Mononuclear cell (primary cell): ENCODE measurements at regions not wholly inside any gene's neighbourhood (a gene's known extent, or its start where the extent isn't known, plus 50 kb on each side); places are given as distances from the start of the nearest gene placed in this dataset.

ENCODE experiments used
- H3K27me3 ChIP-seq: 2 replicates; pipeline ENCODE4 v1.6.0; 2011; ENCODE audit warnings: low read length, control low read depth; ENCODE audit not compliant: insufficient read depth
- H3K4me1 ChIP-seq: 2 replicates; pipeline ENCODE4 v1.5.1; 2011; ENCODE audit warnings: mild to moderate bottlenecking, low read length, control low read depth; ENCODE audit not compliant: insufficient read depth
- H3K4me3 ChIP-seq: 2 replicates; pipeline ENCODE4 v1.5.1; 2011; ENCODE audit warnings: mild to moderate bottlenecking, low read length, moderate library complexity
- H3K9me3 ChIP-seq: 2 replicates; pipeline ENCODE4 v1.5.1; 2011; ENCODE audit warnings: low read depth, mild to moderate bottlenecking, control low read depth, low read length

DNA sequence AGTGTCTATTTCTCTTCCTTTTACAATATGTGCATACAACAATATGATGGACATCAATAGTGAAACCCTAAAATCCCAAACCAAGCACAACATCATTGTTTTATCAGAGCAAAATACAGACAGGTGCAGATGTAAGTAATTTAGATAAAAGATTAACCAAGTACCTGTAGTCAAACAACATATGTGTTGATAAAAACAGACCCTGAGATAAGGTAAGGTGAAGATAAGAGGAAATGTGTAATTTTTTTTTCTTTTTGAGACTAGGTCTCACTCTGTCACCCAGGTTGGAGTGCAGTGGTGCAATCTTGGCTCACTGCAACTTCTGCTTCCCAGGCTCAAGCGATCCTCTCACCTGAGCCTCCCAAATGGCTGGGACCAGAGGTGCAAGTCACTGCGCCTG lies 589.8 kb downstream of the PLCL1 start:
- H3K4me1 ChIP-seq, result no peaks in the 10 kb centered on the region

DNA sequence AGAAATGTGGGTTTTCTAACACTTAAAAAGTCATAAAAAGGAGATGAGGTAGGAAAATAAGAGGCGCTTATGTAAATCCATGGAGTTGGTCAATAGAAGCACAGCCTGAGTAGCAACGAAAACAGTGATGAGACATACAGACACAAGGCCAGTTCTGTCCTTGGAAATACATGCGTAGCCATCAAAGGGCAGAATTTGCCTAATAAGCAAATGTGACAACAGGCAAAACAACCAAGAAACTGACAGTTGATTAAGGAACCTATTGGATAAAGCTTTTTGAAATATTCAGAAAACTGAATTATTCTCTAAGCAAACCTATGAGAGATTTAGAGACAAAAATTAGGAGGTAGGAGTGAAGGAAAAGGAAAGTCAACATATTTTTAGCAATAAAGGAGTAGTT lies 586.3 kb downstream of the PLCL1 start:
- no peaks in the 10 kb centered on the region for H3K27me3 ChIP-seq
- H3K9me3 ChIP-seq, result no peaks in the 10 kb centered on the region
- H3K4me3 ChIP-seq, result no peak overlapping the region
- no peaks in the 10 kb centered on the region for H3K4me1 ChIP-seq

More for the DNA sequence above, 589.8 kb downstream of the PLCL1 start:
- no peaks in the 10 kb centered on the region for H3K9me3 ChIP-seq
- no peak overlapping the region for H3K4me3 ChIP-seq
- no peaks in the 10 kb centered on the region for H3K27me3 ChIP-seq

DNA sequence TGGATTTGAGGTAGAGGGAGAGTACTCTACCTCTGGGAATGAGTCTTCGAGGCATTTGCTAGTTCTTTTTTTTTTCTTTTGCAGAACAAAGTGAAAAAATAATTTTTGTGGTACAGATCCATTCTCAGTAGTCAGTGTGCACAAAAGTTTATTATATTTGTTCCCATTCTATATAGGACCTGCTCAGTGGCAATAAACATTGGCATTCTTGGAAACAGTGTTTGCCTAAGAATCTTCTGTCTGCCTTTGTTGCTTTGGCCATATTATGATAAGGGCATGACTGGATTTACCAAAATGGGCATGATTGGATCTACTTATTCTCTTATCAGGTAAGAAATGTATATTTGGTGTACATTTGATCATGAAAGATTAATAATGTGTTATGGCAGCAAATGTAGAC lies 583.3 kb downstream of the PLCL1 start:
- Histone ChIP-seq H3K4me3 (no peak overlapping the region), H3K4me1 (no peaks in the 10 kb centered on the region), H3K27me3 (no peaks in the 10 kb centered on the region), H3K9me3 (no peaks in the 10 kb centered on the region)

DNA sequence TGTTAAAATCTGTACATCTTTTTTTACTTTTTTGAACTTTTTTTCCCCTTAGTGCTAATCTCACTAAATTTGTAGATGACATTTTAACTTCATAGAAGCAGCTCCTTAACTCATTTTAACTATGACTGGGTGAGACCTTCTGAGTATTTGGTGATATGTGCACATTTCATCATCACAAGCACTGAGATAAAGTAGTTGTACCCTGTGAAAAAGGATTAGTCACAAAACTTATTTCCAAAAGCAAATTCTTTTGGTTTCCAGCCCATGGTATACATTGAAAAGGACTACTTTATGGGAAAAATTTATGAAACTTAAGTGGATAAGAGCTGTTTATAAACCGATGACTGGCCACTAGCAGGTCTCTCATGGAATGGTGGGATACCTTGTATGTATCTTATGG lies 581.5 kb downstream of the PLCL1 start:
- Histone ChIP-seq H3K4me1 (no peaks in the 10 kb centered on the region), H3K9me3 (no peaks in the 10 kb centered on the region), H3K27me3 (no peaks in the 10 kb centered on the region), H3K4me3 (no peak overlapping the region)

DNA sequence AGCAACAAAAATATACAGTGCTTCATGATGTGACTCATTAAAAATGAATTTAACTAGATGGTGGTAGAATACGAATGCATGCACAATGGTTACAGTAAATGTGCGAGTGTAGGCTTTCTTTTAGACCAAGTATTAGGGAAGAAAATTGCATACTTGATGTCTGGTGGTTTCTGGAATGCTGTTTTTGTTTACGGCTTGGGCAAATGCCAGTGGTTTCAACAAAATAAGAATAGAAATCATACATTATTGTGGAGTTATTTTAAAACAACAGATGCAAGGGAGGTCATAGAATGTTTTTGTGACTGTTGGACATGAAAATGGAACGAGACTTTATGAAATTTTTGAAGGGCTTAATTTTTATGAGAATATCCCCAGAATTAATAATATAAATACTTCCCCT lies 580.9 kb downstream of the PLCL1 start:
- Histone ChIP-seq H3K4me1 (no peaks in the 10 kb centered on the region), H3K27me3 (no peaks in the 10 kb centered on the region), H3K4me3 (no peak overlapping the region), H3K9me3 (no peaks in the 10 kb centered on the region)

DNA sequence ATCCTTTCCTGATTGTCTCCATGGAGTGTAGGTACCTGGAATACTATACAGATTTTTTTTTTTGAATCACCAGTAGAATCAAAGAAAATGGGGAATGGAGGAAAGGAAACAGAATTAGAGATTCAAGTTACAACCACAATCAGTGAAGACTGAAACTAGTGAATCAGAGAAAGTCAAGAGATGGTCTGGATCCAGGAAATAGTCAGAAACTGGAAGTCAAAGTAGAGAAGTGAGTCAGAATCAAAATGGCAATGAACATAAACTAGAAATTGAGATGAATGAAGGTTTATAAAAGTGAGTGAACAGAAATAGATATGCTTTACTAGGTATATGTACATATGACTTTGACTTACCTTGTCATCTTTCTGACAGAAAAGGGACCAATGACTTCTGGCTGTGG lies 579.0 kb downstream of the PLCL1 start:
- Histone ChIP-seq H3K9me3 (no peaks in the 10 kb centered on the region), H3K27me3 (no peaks in the 10 kb centered on the region), H3K4me3 (no peak overlapping the region)

DNA sequence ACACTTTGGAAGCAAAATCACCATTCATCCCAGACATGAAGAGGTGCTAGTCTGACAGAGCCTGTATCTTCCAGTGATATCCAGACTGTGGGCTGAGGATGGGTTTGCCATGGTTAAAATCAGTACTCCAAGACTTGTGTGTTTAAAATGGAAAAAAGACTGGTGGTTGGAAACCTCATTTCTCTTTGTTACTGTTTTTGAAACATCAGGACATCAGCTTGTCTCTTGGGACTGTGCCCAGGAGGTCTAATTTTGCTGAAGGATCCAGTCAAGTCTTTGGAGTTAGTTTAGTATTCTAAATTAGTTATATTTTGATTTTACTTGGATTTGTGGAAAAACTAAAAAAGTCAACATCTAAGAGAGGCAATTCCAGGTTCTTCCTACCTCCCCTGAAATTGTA lies 578.4 kb downstream of the PLCL1 start:
- H3K4me1 ChIP-seq, result no peaks in the 10 kb centered on the region
- no peaks in the 10 kb centered on the region for H3K27me3 ChIP-seq
- H3K9me3 ChIP-seq, result no peaks in the 10 kb centered on the region
- no peak overlapping the region for H3K4me3 ChIP-seq

More for the DNA sequence above, 579.0 kb downstream of the PLCL1 start:
- no peaks in the 10 kb centered on the region for H3K4me1 ChIP-seq

DNA sequence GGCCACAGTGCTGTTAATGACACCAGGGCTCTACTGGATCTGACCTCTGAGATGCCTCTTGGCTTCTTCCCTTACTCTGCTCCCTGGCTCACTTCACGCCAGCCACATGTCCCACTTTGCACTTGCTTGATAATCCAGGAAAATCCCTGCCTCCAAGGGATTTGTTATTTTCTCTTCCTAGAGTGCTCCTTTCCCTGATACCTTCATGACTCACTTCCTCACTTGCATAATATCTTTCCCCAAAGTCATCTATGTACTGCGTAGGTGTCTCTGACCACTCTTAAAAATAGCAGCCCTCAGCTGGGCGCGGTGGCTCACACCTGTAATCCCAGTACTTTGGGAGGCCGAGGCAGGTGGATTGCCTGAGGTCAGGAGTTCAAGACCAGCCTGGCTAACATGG lies 572.3 kb downstream of the PLCL1 start:
- Histone ChIP-seq H3K9me3 (no peaks in the 10 kb centered on the region), H3K4me3 (no peak overlapping the region), H3K4me1 (no peaks in the 10 kb centered on the region), H3K27me3 (peaks cover 6% of the 10 kb centered on the region)

DNA sequence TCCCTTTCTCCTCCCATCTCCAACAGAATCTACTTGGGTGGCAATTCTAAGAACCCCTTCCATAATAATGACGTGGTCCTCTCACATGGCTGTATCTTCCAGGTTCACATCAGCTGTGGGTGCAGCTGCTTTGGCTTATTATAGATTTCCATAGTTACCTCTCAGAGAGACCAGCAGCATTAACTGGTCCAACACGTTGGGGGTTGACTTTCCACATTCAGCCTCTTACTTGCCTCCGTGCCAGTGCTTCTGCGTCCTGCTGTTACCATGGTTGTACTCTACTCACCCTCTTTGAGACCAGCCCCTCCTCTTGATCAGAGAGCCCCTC lies 570.7 kb downstream of the PLCL1 start:
- Histone ChIP-seq H3K4me3 (no peak overlapping the region), H3K9me3 (no peaks in the 10 kb centered on the region), H3K4me1 (no peaks in the 10 kb centered on the region), H3K27me3 (peaks cover 7% of the 10 kb centered on the region)

DNA sequence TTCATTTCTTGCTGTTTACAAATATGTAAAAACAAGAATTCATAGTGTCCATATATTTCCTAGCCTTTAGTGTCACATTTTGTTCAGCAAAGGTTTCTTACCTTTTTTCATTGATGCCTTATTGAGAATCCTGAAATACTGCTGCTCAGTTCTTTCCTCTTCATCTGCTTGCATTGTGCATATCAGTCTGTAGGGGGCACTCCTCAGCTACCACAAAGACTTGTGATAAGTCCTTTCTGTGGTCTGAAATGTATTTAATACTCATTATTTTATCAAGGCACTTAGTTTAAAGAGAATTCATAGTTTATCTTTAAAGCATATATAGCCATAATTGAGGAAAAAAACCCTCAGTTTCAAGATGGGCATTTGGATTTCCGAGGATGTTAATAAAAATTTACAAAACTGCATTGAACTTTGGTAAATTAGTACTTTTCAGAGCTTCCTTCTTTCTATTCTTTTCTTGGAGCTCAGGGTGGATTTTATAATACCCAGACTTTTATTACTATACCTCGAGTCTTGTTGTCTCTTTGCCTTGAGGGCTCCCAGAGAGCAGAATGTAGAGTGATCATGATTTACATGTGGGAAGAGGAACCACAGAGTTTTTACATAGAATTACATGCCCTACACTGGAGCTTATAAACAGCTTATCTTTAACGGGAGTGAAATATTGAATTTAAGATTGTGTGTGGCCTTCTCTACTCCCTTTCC lies 570.1 kb downstream of the PLCL1 start:
- H3K27me3 ChIP-seq, result peaks cover 7% of the 10 kb centered on the region
- H3K4me3 ChIP-seq, result no peak overlapping the region
- no peaks in the 10 kb centered on the region for H3K4me1 ChIP-seq
- no peaks in the 10 kb centered on the region for H3K9me3 ChIP-seq

DNA sequence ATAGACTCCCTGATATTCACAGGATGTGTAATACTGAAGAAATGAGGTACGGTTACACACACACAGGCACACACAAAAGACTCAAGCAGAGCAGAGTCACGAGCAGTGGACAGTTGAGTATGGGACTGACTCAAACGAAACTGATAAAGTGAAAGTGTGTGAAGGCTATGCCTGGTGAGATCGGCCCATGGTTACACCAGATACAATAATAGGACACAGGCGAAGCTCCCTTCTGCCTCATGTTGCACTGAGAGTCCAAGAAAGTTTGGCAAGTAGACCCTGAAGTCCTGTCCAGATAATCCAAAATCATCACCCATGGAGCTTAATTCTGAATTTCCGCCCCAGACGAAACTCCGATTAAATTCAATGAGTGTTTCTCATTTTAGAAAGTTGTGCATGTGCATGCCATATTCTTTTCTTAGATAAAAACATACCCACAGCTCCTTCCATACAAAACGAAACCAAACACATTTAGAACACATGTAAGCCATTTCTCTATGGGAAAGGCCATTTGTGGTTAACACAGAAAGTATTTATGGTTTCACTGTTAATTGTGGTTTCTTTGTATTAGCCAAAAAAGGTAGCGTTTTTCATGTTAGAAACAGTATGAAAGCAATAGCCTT lies 567.6 kb downstream of the PLCL1 start:
- Histone ChIP-seq H3K9me3 (no peaks in the 10 kb centered on the region), H3K27me3 (peaks cover 7% of the 10 kb centered on the region), H3K4me3 (no peak overlapping the region), H3K4me1 (no peaks in the 10 kb centered on the region)

DNA sequence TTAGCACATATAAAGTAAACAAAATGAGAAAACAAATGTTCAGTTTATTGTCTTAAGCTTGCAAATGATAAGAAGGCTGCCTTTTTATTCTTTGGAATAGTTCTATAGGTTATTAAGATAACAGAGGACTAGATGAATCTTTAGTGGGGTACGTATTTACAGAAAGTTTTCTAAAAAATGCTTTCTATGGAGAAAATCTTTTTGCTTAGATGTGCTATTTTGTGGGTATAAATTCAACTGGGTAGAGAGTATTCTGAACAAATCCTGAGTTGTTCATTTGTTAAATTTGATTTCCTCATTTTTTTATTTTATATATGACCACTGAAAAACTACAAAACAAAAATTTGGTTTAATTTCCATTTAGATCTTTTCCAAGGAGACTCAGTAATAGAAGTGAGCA lies 566.9 kb downstream of the PLCL1 start:
- Histone ChIP-seq H3K4me3 (no peak overlapping the region), H3K4me1 (no peaks in the 10 kb centered on the region), H3K27me3 (peaks cover 7% of the 10 kb centered on the region), H3K9me3 (no peaks in the 10 kb centered on the region)

DNA sequence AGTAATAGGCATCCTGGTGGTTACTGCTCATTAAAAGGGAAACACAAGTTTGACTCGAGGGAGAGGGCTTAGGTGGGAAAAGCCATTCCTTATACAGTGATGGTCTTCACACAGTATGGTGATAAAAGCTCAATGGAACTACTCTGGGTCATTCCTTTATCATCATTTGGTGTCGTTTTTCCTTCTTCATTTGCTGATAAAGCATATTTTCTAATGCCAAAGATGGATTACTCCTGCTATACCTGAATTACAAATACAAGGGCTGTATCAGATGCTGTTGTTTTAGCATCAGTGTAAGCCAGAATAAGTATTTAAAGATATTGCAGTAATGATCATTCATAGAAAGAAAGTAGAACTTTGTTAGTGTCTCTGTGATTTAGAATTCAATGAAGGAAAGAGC lies 563.7 kb downstream of the PLCL1 start:
- H3K4me3 ChIP-seq, result no peak overlapping the region
- H3K4me1 ChIP-seq, result no peaks in the 10 kb centered on the region
- H3K9me3 ChIP-seq, result no peaks in the 10 kb centered on the region
- peaks cover 7% of the 10 kb centered on the region for H3K27me3 ChIP-seq

DNA sequence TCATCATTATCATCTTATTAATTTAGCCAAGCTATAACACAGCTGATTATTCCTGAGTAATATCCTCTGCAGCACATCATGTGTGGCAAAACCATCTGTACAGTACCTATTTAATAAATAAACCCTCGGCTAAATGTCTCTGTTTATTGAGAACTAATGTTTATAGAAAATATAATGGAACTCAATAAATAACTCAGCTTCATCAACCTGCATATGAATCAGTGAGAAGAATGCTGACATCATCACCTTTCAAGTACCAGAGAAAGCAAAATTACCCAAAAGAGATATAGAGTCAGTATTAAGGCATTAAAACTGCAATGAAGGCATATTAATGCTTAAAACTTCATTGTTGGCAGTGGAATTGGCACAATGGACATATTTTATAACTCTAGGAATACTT lies 558.3 kb downstream of the PLCL1 start:
- Histone ChIP-seq H3K27me3 (peaks cover 2% of the 10 kb centered on the region), H3K4me1 (no peaks in the 10 kb centered on the region), H3K4me3 (no peak overlapping the region), H3K9me3 (no peaks in the 10 kb centered on the region)

DNA sequence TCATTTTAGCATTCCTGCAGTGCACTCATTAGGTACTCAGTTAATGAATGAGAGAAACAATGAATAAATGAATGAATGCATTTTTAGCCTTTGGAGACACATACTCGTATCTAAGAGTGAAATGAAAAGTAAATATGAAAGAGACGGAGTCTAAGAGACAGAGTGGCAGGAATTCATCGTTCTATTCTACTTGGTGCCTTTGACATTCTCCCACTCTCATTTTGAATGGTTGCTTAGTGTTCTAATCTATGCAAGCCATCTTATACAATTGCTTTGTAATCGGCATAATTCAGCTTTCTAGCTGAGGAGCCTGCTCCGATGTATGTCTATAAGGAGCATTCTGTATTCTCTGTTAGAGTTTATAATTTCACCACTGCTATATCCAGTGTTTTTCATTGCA lies 554.9 kb downstream of the PLCL1 start:
- Histone ChIP-seq H3K27me3 (no peaks in the 10 kb centered on the region), H3K9me3 (no peaks in the 10 kb centered on the region), H3K4me3 (no peak overlapping the region), H3K4me1 (no peaks in the 10 kb centered on the region)

DNA sequence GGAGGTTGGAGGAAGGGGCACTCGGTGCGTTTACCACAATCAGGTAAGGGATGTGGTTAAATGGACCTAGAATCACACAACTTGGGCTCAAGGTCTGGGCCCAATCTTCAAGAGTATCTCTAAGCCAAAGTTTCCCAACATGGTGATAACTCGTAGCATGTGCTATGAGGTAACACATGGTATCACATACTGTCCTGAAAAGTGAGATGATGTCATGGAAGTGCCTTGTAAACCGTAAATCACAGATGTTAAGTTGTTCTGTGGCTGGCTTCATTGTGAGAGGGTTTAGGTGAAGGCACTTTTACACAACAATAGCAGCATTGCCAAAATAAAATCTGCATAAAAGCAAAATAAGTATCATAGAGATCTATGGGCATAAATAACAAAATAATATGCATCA lies 551.8 kb downstream of the PLCL1 start:
- Histone ChIP-seq H3K9me3 (no peaks in the 10 kb centered on the region), H3K4me1 (no peaks in the 10 kb centered on the region), H3K4me3 (no peak overlapping the region), H3K27me3 (peaks cover 8% of the 10 kb centered on the region)
